ENCODE measurements at regions not wholly inside any gene's neighbourhood (a gene's known extent, or its start where the extent isn't known, plus 50 kb on each side); places are given as distances from the start of the nearest gene placed in this dataset.

- no peak overlapping the region for H3K4me3 ChIP-seq
- H3K27ac ChIP-seq (ENCODE audit: low read depth in 1 of 2, low read length in 1 of 2): peak overlapping the region in 1 of 2 donors; percentile 61
- H3K36me3 ChIP-seq (ENCODE audit: control insufficient read depth in 4 of 4, insufficient read depth in 4 of 4, low read length in 4 of 4): no peaks in the 10 kb centered on the region
- H3K27me3 ChIP-seq (ENCODE audit: control insufficient read depth in 3 of 3, insufficient read depth in 3 of 3, low read length in 2 of 3): no peaks in the 10 kb centered on the region
- H3K9ac ChIP-seq (ENCODE audit: insufficient read depth in 1 of 2, low read length in 2 of 2): no peak overlapping the region
- peaks cover 0 to 9% (median 0%) of the 10 kb centered on the region in 5 donors for H3K4me1 ChIP-seq (ENCODE audit: control insufficient read depth in 5 of 5, insufficient read depth in 5 of 5, low read length in 5 of 5)
- no peaks in the 10 kb centered on the region for H3K9me3 ChIP-seq (ENCODE audit: control insufficient read depth in 4 of 4, insufficient read depth in 3 of 4, low read length in 3 of 4)
- ATAC-seq (ENCODE audit: insufficient read depth, low FRiP score) (no peak), DNase-seq (no peak)
- TF ChIP-seq CTCF (IDR thresholded peaks at IDR 0.05; ENCODE audit: control extremely low read depth, extremely low read depth): no peak
Observed at GRCh38 chr2:39540414-39540813, 103.3 kb upstream of the MAP4K3 start.

GRCh38 chr2:39541011-39541930, 104.2 kb upstream of the MAP4K3 start:
- TF ChIP-seq CTCF (IDR thresholded peaks at IDR 0.05; ENCODE audit: control extremely low read depth, extremely low read depth): no peak
- 86 to 87% methylated on average over 9 of the region's 9 CpGs for WGBS, 2 donors
- H3K36me3 ChIP-seq (ENCODE audit: control insufficient read depth in 4 of 4, insufficient read depth in 4 of 4, low read length in 4 of 4): no peaks in the 10 kb centered on the region
- H3K27ac ChIP-seq (ENCODE audit: low read depth in 1 of 2, low read length in 1 of 2): peak overlapping the region in 1 of 2 donors; percentile 61
- no peaks in the 10 kb centered on the region for H3K27me3 ChIP-seq (ENCODE audit: control insufficient read depth in 3 of 3, insufficient read depth in 3 of 3, low read length in 2 of 3)
- no peak for DNase-seq
- peaks cover 0 to 9% (median 0%) of the 10 kb centered on the region in 5 donors for H3K4me1 ChIP-seq (ENCODE audit: control insufficient read depth in 5 of 5, insufficient read depth in 5 of 5, low read length in 5 of 5)
- no peaks in the 10 kb centered on the region for H3K9me3 ChIP-seq (ENCODE audit: control insufficient read depth in 4 of 4, insufficient read depth in 3 of 4, low read length in 3 of 4)
- H3K9ac ChIP-seq (ENCODE audit: insufficient read depth in 1 of 2, low read length in 2 of 2): no peak overlapping the region
- no peak for ATAC-seq (ENCODE audit: insufficient read depth, low FRiP score)
- H3K4me3 ChIP-seq: no peak overlapping the region

GRCh38 chr2:39542523-39542922, 105.4 kb upstream of the MAP4K3 start:
- ATAC-seq (ENCODE audit: insufficient read depth, low FRiP score): no peak
- H3K36me3 ChIP-seq (ENCODE audit: control insufficient read depth in 4 of 4, insufficient read depth in 4 of 4, low read length in 4 of 4): no peaks in the 10 kb centered on the region
- no peak for TF ChIP-seq CTCF (IDR thresholded peaks at IDR 0.05; ENCODE audit: control extremely low read depth, extremely low read depth)
- no peak overlapping the region for H3K27ac ChIP-seq (ENCODE audit: low read depth in 1 of 2, low read length in 1 of 2)
- H3K4me1 ChIP-seq (ENCODE audit: control insufficient read depth in 5 of 5, insufficient read depth in 5 of 5, low read length in 5 of 5): peaks cover 0 to 9% (median 0%) of the 10 kb centered on the region in 5 donors
- DNase-seq: no peak
- H3K9ac ChIP-seq (ENCODE audit: insufficient read depth in 1 of 2, low read length in 2 of 2): no peak overlapping the region
- H3K4me3 ChIP-seq: no peak overlapping the region
- no peaks in the 10 kb centered on the region for H3K27me3 ChIP-seq (ENCODE audit: control insufficient read depth in 3 of 3, insufficient read depth in 3 of 3, low read length in 2 of 3)
- no peaks in the 10 kb centered on the region for H3K9me3 ChIP-seq (ENCODE audit: control insufficient read depth in 4 of 4, insufficient read depth in 3 of 4, low read length in 3 of 4)
- 97 to 98% methylated on average over 2 of the region's 2 CpGs for WGBS, 2 donors

Data from lung (tissue), 11 donors.